Cardiac fibroblast (primary cell): ENCODE measurements at regions not wholly inside any gene's neighbourhood (a gene's known extent, or its start where the extent isn't known, plus 50 kb on each side); places are given as distances from the start of the nearest gene placed in this dataset.

Experiments used
- DNase-seq, 2 donors: peaks; one replicate each; pipeline versions ENCODE4 v3.0.0 to v3.0.0-alpha.2; 2010; ENCODE audit warnings: low read depth in 2 of 2
- H3K4me3 ChIP-seq, 2 donors: replicated peaks in 1 of 2; 1 replicate in 1 of 2; 2 replicates in 1 of 2; pipeline ENCODE4 v1.5.1; 2011; ENCODE audit warnings: low read depth in 2 of 2, low read length in 2 of 2, mild to moderate bottlenecking in 2 of 2, moderate library complexity in 1 of 2
- TF ChIP-seq, protein P1 (sequence below): IDR thresholded peaks from one replicate; pipeline ENCODE4 v1.5.1; 2011; ENCODE audit warnings: low read depth, mild to moderate bottlenecking, low read length, inconsistent platforms

DNA sequence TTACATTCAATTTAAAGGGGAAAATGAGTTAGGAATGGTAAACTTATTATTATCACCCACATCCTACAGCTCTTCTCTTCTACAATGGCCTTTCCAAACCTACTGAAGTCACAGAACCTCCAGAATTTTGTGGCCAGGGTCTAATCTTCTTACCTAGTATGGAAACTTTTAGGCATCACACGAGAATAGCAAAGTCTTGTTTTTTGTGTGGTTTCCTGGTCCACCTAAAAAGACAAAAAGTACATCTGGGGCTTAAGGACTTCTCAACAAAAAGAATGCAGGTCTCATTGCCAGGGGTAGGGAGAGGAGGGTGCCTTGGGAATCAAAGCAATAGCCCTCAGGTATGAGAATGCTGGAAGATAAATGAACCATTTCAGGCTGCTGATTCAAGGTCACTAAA is 345.3 kb downstream of the LMX1A start:
- no peak overlapping the region for H3K4me3 ChIP-seq
- TF ChIP-seq, protein P1, sequence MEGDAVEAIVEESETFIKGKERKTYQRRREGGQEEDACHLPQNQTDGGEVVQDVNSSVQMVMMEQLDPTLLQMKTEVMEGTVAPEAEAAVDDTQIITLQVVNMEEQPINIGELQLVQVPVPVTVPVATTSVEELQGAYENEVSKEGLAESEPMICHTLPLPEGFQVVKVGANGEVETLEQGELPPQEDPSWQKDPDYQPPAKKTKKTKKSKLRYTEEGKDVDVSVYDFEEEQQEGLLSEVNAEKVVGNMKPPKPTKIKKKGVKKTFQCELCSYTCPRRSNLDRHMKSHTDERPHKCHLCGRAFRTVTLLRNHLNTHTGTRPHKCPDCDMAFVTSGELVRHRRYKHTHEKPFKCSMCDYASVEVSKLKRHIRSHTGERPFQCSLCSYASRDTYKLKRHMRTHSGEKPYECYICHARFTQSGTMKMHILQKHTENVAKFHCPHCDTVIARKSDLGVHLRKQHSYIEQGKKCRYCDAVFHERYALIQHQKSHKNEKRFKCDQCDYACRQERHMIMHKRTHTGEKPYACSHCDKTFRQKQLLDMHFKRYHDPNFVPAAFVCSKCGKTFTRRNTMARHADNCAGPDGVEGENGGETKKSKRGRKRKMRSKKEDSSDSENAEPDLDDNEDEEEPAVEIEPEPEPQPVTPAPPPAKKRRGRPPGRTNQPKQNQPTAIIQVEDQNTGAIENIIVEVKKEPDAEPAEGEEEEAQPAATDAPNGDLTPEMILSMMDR, result no peak
- DNase-seq, result no peak

DNA sequence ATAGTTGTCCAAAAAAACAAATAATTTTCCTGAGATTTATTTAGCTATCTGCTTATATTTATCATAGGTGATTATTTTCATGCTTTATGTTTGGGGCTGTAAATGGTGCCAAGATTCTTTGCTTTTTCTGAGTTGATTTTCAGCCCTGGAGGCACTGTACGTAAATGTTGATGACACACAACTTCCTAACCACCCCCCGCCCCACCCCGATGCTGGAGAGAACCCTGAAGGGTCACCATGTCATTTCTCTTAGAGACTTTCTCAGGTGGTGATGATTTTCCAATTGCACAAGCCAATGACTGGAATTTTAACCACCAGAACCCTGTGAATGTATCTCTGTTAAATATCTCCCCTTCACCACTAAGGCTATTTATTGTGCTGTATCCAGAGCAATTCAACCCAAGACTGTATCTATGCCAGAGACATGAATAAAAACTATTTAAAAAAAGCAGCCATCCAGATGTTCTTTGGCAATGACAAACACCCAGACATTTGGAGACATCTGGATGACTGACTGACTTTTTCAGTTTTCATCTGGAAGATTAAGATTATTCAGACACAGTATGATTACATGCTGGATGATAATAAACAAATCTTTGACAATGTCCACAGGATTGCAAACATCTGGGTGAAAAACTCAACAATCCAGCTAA is 346.0 kb downstream of the LMX1A start:
- H3K4me3 ChIP-seq, result no peak overlapping the region
- TF ChIP-seq, protein P1, result no peak
- DNase-seq, result no peak

GRCh38 chr1:165006831-165007230 is 349.7 kb downstream of the LMX1A start:
- no peak overlapping the region for H3K4me3 ChIP-seq
- no peak for DNase-seq

GRCh38 chr1:164999146-164999545 is 357.4 kb downstream of the LMX1A start:
- no peak overlapping the region for H3K4me3 ChIP-seq
- TF ChIP-seq, protein P1, result no peak
- no peak for DNase-seq

More at GRCh38 chr1:165006831-165007230, 349.7 kb downstream of the LMX1A start:
- TF ChIP-seq, protein P1, result no peak

- TF ChIP-seq, protein P1, result no peak
These were observed 364.7 kb downstream of the LMX1A start for GRCh38 chr1:164991763-164992314.

DNA sequence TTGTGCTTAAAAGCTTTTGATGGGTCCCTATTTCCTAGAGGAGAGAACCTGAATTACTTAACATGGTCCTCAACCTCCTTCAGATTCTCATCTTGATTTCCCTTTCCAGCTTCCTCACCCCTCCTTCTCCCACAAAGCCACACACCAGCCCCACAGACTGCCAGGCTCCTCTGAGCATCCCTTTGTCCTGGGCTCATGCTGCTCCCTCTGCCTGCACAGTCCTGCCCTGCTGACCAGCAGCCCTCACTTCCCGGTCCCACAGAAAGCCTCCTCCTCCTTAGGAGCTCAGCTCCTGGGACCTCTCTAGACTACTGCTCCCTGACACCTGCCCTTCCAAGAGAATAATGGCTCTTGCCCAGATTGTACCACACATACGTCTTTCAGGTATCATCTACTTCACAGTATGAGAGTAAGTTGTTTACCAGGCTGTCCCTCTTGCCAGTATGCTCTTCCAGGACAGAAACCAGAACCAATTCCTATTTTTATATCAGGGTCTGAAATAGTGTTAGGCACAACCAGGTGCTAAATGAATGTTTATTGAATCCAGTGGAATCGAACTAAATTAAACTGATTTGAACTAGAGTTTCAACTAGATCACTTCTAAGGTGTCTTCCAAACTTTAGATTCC is 373.4 kb downstream of the LMX1A start:
- DNase-seq, result no peak
- H3K4me3 ChIP-seq, result no peak overlapping the region
- TF ChIP-seq, protein P1, result no peak

More at GRCh38 chr1:164991763-164992314, 364.7 kb downstream of the LMX1A start:
- no peak overlapping the region for H3K4me3 ChIP-seq
- no peak for DNase-seq
